ENCODE measurements at regions not wholly inside any gene's neighbourhood (a gene's known extent, or its start where the extent isn't known, plus 50 kb on each side); places are given as distances from the start of the nearest gene placed in this dataset.
"Not testable (repeated sequence)": the region's sequence is repeated elsewhere in the genome, so short reads cannot be mapped to it uniquely, and the experiment has no call there.

DNA sequence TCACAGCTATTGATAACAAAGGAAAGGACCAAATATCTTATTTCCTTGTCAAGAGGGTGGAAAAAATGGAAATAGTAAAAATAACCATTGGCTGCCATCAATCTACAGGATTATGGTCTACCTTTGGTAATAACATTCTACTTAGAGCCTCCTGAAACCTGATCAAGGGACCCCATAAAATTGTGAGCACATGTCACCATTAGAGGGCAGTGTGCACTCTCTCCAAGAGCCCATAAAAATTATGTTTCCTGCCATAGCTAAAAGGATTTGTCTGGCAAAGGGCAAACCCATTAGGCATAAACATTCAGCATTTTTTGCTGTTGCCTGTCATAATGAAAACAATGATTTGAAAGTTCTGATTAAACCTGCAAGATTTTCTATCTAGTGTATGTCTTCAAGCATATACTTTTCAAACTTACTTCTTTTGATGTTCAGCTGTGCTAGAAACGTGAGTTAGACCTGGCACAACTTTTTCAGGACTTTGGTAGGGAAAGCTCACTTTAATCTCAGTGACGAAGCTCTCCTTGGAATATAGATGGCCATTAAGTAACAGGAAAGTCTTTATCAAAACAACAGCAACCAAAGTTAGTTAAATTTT is 120.7 kb upstream of the ZFP64 start:
- DNase-seq (ENCODE audit: low read depth), result peak; percentile 65

- DNase-seq (ENCODE audit: low read depth), result no peak
Observed at GRCh38 chr20:52311209-52311794, 119.7 kb upstream of the ZFP64 start.

- no peak for DNase-seq (ENCODE audit: low read depth)
Observed at GRCh38 chr20:52309181-52309580, 117.6 kb upstream of the ZFP64 start.

GRCh38 chr20:52306477-52306876 is 114.9 kb upstream of the ZFP64 start:
- no peak for DNase-seq (ENCODE audit: low read depth)

DNA sequence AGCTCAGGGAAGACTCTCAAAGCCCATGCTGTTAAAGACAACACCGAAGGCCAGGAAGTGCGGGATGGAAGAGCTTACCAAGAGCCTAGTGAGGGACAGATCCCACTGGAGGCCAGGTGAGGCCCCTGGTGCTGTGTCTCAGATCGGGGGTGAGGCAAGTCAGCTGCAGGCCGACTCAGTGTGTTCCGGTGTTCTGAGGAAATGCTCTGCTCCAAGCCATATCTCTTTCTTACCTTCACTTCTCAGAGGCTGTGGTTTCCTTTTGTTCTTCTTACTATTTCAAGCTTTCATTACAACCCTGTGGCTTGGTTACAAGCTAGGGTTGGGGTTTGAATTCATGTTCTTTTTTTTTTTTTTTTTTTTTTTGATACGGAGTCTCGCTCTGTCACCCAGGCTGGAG is 114.3 kb upstream of the ZFP64 start:
- no peak for DNase-seq (ENCODE audit: low read depth)

- peak; percentile 17 for DNase-seq (ENCODE audit: low read depth)
Observed at GRCh38 chr20:52305024-52305645, 113.6 kb upstream of the ZFP64 start.

DNA sequence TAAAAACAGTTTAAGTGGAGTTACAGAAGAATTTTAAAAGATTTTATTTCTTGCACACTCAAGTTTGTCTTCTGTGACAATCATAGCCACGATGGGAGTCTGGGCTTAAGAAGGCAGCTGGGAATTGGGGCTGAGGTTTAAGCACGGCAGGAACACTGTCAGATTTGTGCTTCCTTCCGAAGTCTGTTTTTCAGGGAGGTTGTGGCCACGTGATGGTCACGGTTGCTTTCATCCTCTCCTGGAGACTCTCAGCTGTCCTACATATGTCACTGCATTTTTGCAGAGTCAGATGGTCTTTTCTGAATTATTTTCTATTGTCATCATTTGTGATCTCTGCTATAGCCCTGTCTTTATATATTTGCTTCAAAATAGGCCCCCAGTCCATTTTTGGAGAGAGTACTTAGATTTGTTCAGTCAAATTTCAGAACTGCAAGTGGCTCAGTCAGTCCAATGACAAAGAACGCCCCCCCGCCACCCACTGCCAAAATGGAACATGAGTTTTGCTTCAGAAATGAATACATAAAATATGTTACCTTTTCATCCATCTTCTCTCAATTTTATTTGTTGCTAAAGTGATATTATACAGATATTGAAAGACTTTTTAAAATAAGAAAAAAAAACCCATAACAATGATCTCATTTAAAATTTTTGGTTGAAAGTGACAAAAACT is 111.8 kb upstream of the ZFP64 start:
- no peak for DNase-seq (ENCODE audit: low read depth)

GRCh38 chr20:52302736-52303135 is 111.2 kb upstream of the ZFP64 start:
- no peak for DNase-seq (ENCODE audit: low read depth)

GRCh38 chr20:52302051-52302450 is 110.5 kb upstream of the ZFP64 start:
- DNase-seq (ENCODE audit: low read depth), result not testable (repeated sequence)

DNA sequence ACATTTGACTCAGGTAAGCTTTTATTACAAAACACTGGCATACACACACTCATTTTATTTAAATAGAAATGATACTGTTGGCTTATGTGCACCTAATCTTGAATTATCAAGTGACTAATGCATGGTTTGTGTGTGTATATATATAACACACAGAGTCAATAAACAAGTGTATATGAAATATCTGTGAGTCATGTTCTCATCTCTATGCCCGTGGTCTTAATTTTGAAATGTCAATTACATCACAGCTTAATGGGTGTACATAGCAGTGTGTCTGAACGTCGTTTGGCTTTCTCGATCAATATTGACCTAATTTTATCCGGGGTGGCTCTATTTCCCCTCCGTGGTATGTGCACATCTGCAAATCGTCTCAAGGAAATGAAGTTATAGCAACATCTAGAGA is 104.0 kb upstream of the ZFP64 start:
- no peak for DNase-seq (ENCODE audit: low read depth)

DNA sequence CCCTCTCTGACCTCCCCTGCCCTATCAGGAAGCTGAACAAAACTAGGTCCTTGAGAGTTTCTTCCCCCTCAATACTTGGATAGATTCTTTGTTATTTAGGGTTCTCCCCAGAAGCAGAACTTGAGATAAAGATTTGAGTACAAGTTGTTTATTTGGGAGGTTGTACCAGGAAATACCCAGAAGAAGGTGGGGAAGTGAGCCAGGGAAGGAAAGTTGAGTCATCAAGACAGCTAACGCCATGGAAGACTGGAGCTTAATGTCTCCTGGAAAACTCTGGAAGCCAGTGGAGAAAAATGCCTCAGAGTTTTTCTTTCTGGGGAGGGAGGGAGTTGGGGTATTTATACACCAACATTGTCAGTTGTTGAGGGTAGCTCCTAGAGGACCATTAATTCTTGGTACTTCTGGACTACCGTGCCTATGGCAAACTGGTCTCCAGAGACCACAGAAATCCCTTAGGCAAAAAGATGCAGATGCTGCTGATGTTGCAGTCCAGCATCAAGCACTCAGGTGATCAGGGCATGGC is 102.6 kb upstream of the ZFP64 start:
- no peak for DNase-seq (ENCODE audit: low read depth)

GRCh38 chr20:52291109-52291508 is 99.5 kb upstream of the ZFP64 start:
- no peak for DNase-seq (ENCODE audit: low read depth)

- DNase-seq (ENCODE audit: low read depth), result no peak
Observed at GRCh38 chr20:52290569-52290968, 99.0 kb upstream of the ZFP64 start.

DNA sequence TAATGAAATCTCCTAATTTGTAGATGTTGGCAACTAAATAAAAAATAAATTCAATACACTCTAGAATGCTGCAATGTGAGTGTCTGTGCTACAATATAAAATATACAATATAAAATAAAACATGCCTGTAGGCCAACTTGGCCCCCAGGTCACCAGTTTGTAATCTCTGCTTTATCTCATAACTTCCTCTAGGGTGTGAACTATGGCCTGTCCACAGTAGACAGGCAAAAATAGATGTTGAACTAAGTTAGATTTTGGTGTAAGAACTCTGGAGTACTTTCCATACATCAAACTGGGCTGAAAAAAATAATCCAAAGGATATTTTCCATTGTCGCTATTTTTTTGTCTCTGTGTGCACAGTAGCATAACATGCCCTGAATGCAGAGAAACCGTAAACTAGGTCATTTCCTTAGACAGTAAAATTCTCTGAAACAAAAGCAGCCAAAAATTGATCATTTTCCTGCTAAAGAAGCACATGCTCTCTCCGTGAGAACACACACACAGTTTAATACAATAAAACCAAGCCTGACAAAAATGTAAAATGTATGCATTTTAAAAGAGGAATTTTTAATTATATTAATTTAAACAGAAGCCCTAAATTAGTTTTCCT is 98.5 kb upstream of the ZFP64 start:
- no peak for DNase-seq (ENCODE audit: low read depth)

DNA sequence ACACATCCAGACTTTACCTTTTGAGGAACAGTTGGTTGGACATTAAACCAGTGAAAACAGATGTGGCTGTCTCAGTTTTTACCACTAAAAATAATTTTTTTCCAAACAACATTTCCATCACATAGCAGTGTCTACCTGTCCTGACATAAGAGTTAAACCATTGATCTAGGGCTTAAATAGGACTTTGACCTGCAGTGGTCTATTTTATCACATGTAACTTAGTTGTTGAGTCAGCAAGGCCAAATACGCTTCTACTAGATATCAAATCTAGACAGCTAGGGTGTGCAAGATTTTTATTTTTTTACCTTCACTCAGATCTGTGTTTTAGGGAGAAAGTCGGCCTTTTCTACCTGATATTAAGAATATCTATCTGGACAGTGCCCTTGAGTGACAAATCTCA is 88.8 kb upstream of the ZFP64 start:
- no peak for DNase-seq (ENCODE audit: low read depth)

DNA sequence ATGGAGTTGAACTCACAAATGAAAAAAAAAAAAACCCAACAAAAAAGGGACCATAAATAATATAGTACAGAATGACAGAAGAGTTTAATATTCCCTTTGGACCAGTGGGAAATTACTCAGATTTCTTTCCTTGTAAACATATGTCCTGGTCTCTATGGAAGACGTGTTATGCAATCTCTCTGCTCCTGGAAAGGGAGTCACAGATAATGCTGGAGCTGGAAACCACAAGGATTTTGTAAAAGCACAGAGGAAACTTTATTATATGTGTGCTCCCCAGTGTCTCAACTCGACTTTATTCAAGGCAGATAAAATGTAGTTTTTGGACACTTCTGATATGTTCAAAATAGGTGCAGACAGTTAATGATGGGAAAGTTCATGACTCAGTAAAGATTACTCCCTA is 88.1 kb upstream of the ZFP64 start:
- DNase-seq (ENCODE audit: low read depth), result peak; percentile 29

DNA sequence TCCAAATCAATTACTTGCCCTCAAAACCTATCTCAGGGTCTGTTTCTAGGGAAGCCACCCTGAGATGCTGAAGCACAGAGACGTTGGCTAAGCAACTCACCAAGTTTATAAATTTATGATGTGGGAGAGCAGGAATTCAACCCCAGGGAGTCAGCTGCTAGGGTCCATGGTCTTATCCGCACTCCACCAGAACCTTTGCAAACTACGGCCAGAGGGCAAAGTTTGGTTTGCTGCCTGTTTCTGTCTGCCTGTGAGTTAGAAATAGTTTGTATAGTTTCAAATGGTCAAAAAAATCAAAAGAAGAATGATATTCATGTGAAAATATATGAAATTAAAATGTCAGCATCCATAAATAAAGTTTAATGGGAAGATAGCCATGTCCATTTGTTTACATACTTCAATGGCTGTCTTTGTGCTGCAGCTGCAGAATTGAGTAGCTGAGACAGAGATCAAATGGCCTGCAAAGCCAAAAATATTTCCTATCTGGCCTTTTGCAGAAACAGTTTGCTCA is 83.7 kb upstream of the ZFP64 start:
- no peak for DNase-seq (ENCODE audit: low read depth)

GRCh38 chr20:52270696-52271095 is 79.1 kb upstream of the ZFP64 start:
- DNase-seq (ENCODE audit: low read depth), result no peak

- no peak for DNase-seq (ENCODE audit: low read depth)
Observed at GRCh38 chr20:52270001-52270606, 78.5 kb upstream of the ZFP64 start.

DNA sequence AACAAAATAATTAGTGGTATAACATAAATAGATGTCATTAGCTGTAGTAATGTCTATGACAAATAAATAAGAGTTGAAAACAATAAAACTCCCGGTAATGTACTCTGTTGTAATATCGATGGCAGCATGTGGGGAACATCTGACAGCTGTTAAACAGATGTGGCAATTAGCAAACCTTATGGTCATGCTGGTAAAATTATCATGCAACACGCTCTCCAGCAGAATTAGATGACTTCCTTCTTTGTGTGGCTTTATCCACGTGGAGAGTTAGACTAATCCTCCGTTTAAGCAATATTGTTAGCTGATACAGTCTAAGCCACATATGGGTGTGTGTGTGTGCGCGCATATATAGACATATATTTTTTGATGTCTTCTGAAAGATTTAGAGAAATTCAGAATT is 77.7 kb upstream of the ZFP64 start:
- peak; percentile 76 for DNase-seq (ENCODE audit: low read depth)

- peak; percentile 67 for DNase-seq (ENCODE audit: low read depth)
Observed at GRCh38 chr20:52268184-52268749, 76.7 kb upstream of the ZFP64 start.
